Activated T-cell treated with anti-CD3 and anti-CD28 coated beads, Interleukin-2, amount 50 U/mL, for 4 hours (primary cell): ENCODE measurements at regions not wholly inside any gene's neighbourhood (a gene's known extent, or its start where the extent isn't known, plus 50 kb on each side); places are given as distances from the start of the nearest gene placed in this dataset.
A peak's percentile ranks its signal among the peaks of the same experiment; 100 is the strongest.
"Not testable (repeated sequence)": the region's sequence is repeated elsewhere in the genome, so short reads cannot be mapped to it uniquely, and the experiment has no call there.

Experiments
- ATAC-seq, 2 donors: fragments of 200-7000 bp; cut with Tn5 transposase; one replicate each; pipeline ENCODE4 v1.10.0; 2021
- DNase-seq: peaks from one replicate; pipeline ENCODE4 v3.0.0-alpha.2; 2020
- H3K27me3 Mint-ChIP-seq: one replicate; pipeline ENCODE4 v1.8.0; 2021; ENCODE audit warnings: low read depth, mixed read lengths
- H3K36me3 Mint-ChIP-seq: one replicate; pipeline ENCODE4 v1.8.0; 2022; ENCODE audit warnings: mixed read lengths; ENCODE audit not compliant: insufficient read depth
- H3K4me1 Mint-ChIP-seq: one replicate; pipeline ENCODE4 v1.8.0; 2021; ENCODE audit warnings: low read depth, mixed read lengths
- H3K4me3 Mint-ChIP-seq: one replicate; pipeline ENCODE4 v1.8.0; 2021; ENCODE audit warnings: mild to moderate bottlenecking, moderate library complexity, mixed read lengths
- H3K9me3 Mint-ChIP-seq: one replicate; pipeline ENCODE4 v1.8.0; 2021; ENCODE audit warnings: mixed read lengths

DNA sequence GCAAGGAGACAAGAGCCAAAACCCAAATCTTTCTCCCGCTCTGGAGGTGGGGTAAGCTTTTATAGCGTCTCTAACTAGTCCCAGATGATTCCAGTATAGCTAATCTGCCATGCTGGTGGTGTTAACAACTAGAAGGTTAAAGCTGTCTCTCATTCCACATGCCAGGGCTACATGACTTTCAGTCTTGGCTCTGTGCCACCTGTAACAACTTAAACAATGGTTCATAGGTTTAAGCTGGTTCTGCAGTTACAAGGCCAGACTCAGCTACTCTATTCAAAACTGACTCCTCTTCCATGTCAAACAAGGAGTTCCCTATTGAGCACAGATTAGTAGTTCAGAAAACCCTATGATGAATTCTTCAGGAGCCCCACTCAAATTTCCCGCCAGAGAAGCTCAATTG, 128.9 kb downstream of the ELOVL4 start:
- Mint-ChIP-seq H3K36me3 (no peaks in the 10 kb centered on the region), H3K9me3 (no peaks in the 10 kb centered on the region), H3K4me1 (no peaks in the 10 kb centered on the region), H3K27me3 (peaks cover 3% of the 10 kb centered on the region), H3K4me3 (no peak overlapping the region)
- DNase-seq (no peak), ATAC-seq (no peak)

DNA sequence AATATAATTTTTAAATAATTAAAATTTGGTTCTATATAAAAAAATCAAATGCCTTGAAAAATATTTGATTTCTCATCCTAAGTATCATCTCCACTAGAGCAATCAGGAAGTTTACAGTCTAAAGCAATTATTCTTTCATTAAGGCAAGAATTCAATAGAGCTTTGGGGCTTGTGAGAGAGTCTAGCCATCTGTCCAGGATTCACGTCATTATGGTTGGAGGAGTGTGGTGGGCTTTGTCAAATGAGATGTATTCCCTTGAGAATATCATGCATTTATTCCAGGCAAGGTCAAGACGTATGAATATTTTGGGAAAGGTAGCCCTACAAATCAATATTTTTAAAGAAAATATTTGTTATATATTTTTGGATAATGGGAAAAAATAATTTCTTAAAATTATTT, 132.4 kb downstream of the ELOVL4 start:
- no peaks in the 10 kb centered on the region for H3K36me3 Mint-ChIP-seq
- DNase-seq = no peak

DNA sequence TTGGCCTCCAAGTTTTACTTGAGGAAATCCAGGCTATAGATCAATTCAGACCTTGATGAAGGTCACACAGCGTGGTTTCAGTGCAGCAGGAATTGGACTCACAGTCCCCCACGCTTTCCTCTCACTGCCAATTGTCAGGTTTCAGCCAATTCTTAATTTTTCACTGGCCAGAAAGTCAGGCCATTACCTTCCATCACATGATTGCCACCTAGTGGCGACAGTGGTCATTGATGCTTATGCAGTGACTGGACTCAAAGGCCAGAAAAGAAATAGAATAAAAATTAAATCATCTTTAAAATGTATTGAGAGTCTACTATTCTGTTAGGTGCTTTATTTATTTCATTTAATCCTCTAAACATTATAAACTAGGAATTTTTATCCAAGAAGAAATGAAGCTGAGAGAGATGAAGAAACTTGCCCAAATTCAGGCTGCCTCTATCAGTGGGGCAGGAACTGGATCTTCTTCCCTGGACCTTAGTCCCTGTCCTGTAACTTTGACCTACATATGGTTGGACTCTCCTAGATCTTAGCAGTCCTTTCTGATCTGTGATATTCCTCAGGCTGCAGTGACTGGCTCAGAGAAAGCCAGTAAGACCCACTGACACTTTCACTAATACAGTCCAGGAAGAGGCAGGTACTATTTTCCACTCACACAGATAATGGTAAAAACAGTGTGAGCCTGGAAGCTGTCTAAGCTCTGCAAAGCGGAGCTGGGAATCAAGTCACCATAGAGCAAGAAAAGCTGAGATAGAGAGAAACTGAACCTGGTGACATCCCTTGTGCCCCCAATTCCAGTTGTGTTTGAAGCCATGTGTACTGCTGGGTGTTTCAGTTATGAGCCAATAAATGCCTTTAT, 133.3 kb downstream of the ELOVL4 start:
- Mint-ChIP-seq H3K27me3 (no peaks in the 10 kb centered on the region), H3K9me3 (no peaks in the 10 kb centered on the region), H3K4me1 (no peaks in the 10 kb centered on the region), H3K36me3 (no peaks in the 10 kb centered on the region), H3K4me3 (no peak overlapping the region)
- ATAC-seq (peak in 1 of 2 donors; percentile 52), DNase-seq (peak; percentile 57)

More for the DNA sequence above, 132.4 kb downstream of the ELOVL4 start:
- no peaks in the 10 kb centered on the region for H3K4me1 Mint-ChIP-seq
- no peaks in the 10 kb centered on the region for H3K9me3 Mint-ChIP-seq
- no peak for ATAC-seq
- H3K27me3 Mint-ChIP-seq = no peaks in the 10 kb centered on the region
- no peak overlapping the region for H3K4me3 Mint-ChIP-seq

DNA sequence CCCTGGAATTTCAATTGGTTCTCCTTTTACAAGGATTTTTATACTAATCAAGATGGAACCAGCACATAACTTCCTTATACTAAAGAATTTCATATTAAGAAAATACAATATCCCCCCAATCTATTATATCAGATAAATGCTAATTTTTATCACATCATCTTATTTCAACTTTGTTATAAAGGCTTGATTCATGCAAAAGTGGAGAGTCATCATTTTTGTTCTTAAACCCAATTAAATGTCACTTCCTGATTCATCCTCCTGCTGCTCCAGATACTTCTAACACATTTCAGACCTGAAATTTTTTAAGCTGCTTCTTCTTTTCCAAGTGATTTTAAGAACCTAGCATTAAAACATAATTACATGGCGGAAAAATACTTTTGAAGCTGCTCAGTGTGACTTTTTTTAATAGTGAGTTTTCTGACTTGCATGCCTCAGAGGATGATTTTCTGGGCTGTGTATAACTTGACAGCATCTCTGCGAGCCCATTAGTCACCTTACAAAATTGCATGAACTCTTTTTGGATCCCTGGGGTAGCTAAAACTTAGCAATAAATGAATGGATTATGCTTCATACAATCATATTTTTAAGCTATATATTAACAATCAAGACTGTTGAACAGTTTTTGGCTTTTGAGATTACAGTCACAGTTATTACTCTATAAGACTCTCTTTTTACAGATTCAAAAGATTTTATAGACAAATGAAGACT, 134.1 kb downstream of the ELOVL4 start:
- no peaks in the 10 kb centered on the region for H3K9me3 Mint-ChIP-seq
- ATAC-seq (no peak), DNase-seq (no peak)
- no peaks in the 10 kb centered on the region for H3K4me1 Mint-ChIP-seq
- no peaks in the 10 kb centered on the region for H3K36me3 Mint-ChIP-seq
- H3K27me3 Mint-ChIP-seq = no peaks in the 10 kb centered on the region
- H3K4me3 Mint-ChIP-seq = no peak overlapping the region

DNA sequence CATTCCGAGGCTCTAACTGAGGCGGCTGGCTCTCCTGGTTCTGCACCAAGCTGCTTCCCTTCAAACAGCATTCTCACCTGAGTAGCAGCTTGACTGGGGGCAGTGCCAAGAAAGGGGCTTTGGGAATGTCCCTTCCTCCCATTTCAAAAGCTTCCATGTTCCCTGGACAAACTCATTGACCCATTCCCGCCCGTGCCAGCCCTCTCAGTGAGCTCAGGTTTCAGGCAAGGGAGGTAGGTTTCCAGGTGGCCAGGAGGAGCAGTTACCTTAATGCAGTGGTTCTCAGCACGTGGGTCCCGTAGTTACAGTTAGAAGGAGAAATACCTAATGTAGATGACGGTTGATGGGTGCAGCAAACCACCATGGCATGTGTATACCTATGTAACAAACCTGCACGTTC, 135.2 kb downstream of the ELOVL4 start:
- H3K4me3 Mint-ChIP-seq = no peak overlapping the region
- no peaks in the 10 kb centered on the region for H3K36me3 Mint-ChIP-seq
- H3K4me1 Mint-ChIP-seq = no peaks in the 10 kb centered on the region
- DNase-seq (no peak), ATAC-seq (no peak)
- H3K9me3 Mint-ChIP-seq = no peaks in the 10 kb centered on the region
- no peaks in the 10 kb centered on the region for H3K27me3 Mint-ChIP-seq

DNA sequence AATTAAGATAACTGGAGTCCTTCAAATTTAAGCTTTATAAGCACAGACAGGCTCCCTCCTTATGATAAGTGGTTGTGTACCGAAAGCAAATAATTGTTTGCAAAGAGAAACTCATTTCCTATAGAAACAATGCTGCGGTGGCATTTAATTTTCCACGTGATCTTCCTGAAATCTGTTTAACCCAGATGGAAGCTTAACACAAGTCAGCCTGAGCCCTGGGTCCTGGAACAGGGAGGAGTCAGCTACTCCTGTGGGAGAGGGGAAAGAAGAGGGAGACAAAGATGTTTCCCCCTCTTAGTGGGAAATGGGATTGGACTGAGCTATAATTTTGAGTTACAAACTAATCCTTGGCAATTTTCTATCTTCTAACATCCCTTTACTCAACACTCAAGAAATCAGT, 136.5 kb downstream of the ELOVL4 start:
- H3K36me3 Mint-ChIP-seq = no peaks in the 10 kb centered on the region
- H3K27me3 Mint-ChIP-seq = no peaks in the 10 kb centered on the region
- ATAC-seq (no peak), DNase-seq (no peak)
- H3K4me1 Mint-ChIP-seq = no peaks in the 10 kb centered on the region
- H3K9me3 Mint-ChIP-seq = peaks cover 4% of the 10 kb centered on the region
- no peak overlapping the region for H3K4me3 Mint-ChIP-seq

DNA sequence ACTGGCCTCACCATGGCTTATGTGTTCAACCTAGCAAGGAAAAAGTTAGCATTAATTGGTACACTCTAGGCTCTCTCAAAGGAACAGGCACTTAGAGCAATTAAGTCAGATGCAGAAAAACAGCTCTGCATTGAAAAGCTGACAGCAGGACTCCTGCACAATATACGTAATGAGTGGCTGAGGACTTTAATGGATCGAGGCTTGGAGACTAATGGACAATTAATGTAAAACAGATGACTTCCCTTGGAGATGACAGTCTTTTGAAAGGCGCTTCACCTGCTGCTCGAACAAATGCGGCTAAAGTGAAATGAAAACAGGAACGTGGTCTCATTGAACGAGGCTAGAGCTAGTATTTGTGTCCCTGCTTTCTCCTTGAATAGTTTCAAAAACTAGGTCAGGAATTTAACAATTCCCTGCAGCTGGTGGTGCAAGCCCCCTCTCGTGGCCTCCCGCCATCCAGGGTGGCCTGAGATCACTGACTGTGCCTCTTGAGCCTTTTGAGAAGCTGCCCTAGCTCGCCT, 137.1 kb downstream of the ELOVL4 start:
- H3K36me3 Mint-ChIP-seq = no peaks in the 10 kb centered on the region
- H3K4me3 Mint-ChIP-seq = no peak overlapping the region
- H3K27me3 Mint-ChIP-seq = peaks cover 3% of the 10 kb centered on the region
- H3K9me3 Mint-ChIP-seq = peaks cover 4% of the 10 kb centered on the region
- no peaks in the 10 kb centered on the region for H3K4me1 Mint-ChIP-seq
- DNase-seq (no peak), ATAC-seq (no peak)

DNA sequence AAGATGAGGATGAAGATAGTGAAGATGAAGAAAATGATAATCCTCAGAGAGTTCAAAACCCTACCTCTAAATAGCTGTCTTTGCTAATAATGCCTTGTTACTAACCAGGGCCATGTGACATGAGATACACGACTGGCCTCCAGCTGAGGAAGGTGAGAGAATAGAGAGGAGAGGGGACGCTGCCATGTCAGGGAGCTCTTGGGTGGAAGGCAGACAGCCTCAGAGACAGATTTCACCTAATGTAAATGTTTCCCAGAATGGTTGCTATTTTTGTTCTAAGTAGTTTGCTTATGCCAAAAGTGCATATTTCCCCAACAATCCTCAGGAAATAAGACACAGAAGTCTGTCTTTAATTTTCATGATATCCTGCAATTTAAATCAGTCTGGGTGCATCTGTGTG, 138.4 kb downstream of the ELOVL4 start:
- Mint-ChIP-seq H3K27me3 (peaks cover 6% of the 10 kb centered on the region), H3K4me1 (no peaks in the 10 kb centered on the region), H3K9me3 (peaks cover 4% of the 10 kb centered on the region), H3K4me3 (no peak overlapping the region), H3K36me3 (no peaks in the 10 kb centered on the region)
- DNase-seq (no peak), ATAC-seq (no peak)

DNA sequence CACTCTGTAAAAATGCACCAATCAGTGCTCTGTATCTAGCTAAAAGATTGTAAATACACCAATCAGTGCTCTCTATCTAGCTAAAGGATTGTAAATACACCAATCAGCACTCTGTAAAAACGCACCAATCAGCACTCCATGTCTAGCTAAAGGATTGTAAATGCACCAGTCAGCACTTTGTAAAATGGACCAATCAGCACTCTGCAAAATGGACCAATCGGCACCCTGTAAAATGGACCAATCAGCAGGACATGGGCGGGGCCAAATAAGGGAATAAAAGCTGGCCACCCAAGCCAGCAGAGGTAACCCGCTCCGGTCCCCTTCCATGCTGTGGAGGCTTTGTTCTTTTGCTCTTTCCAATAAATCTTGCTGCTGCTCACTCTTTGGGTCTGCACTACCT, 140.7 kb downstream of the ELOVL4 start:
- not testable (repeated sequence) for H3K36me3 Mint-ChIP-seq, DNase-seq, H3K9me3 Mint-ChIP-seq, H3K27me3 Mint-ChIP-seq, H3K4me1 Mint-ChIP-seq, ATAC-seq, H3K4me3 Mint-ChIP-seq

DNA sequence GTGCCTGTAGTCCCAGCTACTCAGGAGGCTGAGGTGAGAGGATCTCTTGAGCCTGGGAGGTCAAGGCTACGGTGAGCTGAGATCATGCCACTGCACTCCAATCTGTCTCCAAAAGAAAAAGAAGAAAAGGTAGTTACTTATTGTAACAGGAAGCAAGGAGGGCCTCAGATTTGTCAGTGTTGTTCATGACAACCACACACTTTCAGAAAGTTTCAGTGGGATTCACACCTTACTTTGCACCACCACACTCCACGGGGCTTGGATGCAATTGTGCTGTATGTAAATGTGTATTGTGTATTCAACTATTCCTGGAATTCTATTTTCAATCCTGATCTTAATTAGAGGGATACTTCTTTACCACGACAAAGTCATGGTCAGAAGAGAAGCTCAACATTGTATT, 142.6 kb downstream of the ELOVL4 start:
- Mint-ChIP-seq H3K4me1 (no peaks in the 10 kb centered on the region), H3K36me3 (no peaks in the 10 kb centered on the region), H3K27me3 (peaks cover 6% of the 10 kb centered on the region), H3K4me3 (no peak overlapping the region), H3K9me3 (peaks cover 4% of the 10 kb centered on the region)
- DNase-seq (no peak), ATAC-seq (no peak)

DNA sequence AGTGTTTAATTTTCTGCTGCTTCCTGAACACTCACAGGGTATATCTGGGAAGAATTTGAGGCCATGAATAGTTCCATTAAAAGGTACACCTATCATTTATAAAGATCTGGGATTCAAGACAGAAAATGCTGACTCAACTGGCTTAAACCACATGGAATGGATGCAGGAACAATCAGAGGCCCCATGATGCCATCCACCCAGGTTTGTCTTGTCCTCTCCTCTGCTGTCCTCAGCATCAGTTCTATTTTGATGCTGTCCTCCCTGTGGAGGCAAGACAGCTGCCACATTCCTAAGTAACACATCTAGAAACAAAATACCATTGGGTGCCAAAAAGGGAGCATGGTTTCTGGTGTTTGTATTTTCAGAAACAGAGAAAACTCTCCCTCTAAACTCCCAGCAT, 143.4 kb downstream of the ELOVL4 start:
- H3K4me1 Mint-ChIP-seq = no peaks in the 10 kb centered on the region
- no peaks in the 10 kb centered on the region for H3K36me3 Mint-ChIP-seq
- ATAC-seq = no peak
- no peak for DNase-seq
- H3K9me3 Mint-ChIP-seq = peaks cover 4% of the 10 kb centered on the region
- H3K4me3 Mint-ChIP-seq = no peak overlapping the region
- peaks cover 7% of the 10 kb centered on the region for H3K27me3 Mint-ChIP-seq

DNA sequence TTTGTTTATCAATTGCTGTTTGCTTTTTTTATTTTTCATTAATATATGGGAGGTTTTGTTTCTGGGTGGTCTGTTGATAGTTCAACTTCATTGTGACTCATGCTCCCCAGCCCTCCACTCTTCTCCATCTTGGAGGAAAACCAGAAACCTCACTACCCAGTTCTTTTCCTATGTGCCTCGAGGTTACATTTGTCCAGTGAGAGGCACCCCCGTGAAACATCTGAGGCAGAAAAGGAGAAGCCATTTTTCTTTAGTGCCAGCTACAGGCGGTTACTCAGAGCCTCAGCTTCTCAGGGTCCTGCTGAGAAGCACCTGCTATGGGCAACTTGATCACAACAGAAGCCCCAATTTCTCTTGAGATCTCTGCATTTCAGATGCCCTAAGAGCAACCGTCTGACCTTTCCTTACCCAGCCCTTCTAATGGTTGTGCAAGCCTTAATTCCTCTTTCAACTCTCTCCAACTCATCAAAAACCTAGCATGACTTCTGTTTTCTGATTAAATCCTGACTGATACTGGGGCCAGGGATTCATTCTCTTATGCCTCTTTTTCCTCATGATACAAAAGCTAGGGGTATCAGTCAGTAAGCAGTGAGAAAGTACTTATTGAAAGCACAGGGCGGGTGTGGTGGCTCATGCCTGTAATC, 144.6 kb downstream of the ELOVL4 start:
- Mint-ChIP-seq H3K27me3 (peaks cover 8% of the 10 kb centered on the region), H3K9me3 (peaks cover 4% of the 10 kb centered on the region), H3K36me3 (no peaks in the 10 kb centered on the region), H3K4me3 (no peak overlapping the region), H3K4me1 (no peaks in the 10 kb centered on the region)
- no peak for DNase-seq
- no peak for ATAC-seq

DNA sequence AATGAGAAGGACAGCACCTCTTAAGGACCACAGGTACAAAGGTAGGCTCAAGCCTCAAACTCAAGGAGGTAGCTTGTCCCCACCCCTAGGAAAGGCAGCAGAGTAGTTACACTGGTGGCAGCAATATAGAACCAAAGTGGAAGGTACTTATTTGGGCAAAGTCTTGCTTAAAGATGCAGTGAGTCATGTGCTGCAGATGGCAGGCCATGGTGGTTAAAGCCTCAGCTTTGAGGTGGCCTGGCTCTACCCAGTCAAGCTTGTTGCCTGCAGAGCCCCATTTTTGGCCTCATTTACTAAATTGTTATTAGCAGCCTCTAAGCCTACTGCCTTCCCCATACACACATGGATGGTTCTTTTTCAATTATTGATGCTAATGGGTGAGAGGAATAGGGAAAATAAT, 146.0 kb downstream of the ELOVL4 start:
- ATAC-seq = peak in 1 of 2 donors; percentile 30
- no peaks in the 10 kb centered on the region for H3K36me3 Mint-ChIP-seq

DNA sequence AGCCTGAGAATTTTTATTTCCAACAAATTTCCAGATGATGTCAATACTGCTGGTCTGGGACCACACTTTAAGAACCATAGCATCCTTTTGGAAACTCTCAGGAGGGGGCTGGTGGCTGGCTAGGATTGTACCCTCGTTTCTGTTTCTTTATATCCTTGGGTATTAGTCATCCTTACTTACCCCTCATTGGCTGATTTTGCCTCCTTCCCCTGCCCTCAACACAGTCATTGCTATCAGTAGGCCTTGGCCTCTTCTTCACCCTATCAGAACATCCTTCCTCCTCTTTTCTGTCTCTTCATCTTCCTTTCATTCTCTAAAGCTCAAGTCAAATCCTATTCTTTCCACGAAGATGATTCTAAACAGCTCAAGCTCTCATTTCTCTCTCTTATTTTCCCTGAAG, 148.5 kb downstream of the ELOVL4 start:
- no peak for ATAC-seq
- H3K4me3 Mint-ChIP-seq = no peak overlapping the region
- DNase-seq = no peak
- no peaks in the 10 kb centered on the region for H3K36me3 Mint-ChIP-seq
- no peaks in the 10 kb centered on the region for H3K4me1 Mint-ChIP-seq
- peaks cover 2% of the 10 kb centered on the region for H3K27me3 Mint-ChIP-seq
- H3K9me3 Mint-ChIP-seq = no peaks in the 10 kb centered on the region

More for the DNA sequence above, 146.0 kb downstream of the ELOVL4 start:
- no peaks in the 10 kb centered on the region for H3K9me3 Mint-ChIP-seq
- no peaks in the 10 kb centered on the region for H3K4me1 Mint-ChIP-seq
- no peak for DNase-seq
- peaks cover 8% of the 10 kb centered on the region for H3K27me3 Mint-ChIP-seq
- H3K4me3 Mint-ChIP-seq = no peak overlapping the region
